ENCODE measurements at regions not wholly inside any gene's neighbourhood (a gene's known extent, or its start where the extent isn't known, plus 50 kb on each side); places are given as distances from the start of the nearest gene placed in this dataset.

DNA sequence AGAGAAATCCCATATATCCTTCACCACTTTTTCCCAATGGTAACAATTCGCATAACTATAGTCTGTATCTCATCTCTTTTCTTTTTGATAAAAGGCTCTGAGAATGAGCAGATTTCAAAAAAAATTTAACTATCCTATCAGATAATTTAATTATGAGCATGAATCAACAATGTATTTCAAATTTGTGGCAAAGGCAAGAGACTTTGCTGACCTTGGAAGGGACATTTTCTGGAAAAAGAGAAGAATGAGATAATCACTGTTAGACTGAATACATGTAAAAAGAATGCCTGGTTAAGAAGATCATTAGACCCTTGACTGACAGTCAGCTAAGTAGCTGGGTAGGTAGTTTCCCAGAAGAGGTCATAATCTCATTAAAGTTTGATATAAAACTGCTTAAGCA is 428.4 kb upstream of the XYLT1 start:
- Histone ChIP-seq H3K36me3 (ENCODE audit: insufficient read depth, low read length) (no peaks in the 10 kb centered on the region), H3K9ac (ENCODE audit: low read length) (no peak overlapping the region)

GRCh38 chr16:17887963-17888362 is 417.2 kb upstream of the XYLT1 start:
- Histone ChIP-seq H3K27ac (ENCODE audit: low read depth, low read length) (no peak overlapping the region), H3K4me3 (ENCODE audit: low read depth in 1 of 2, low read length in 2 of 2) (no peak overlapping the region), H3K9me3 (ENCODE audit: low read length) (no peaks in the 10 kb centered on the region), H3K36me3 (ENCODE audit: insufficient read depth, low read length) (no peaks in the 10 kb centered on the region), H3K27me3 (ENCODE audit: control insufficient read depth in 1 of 2, insufficient read depth in 2 of 2, low read length in 2 of 2) (no peaks in the 10 kb centered on the region), H3K9ac (ENCODE audit: low read length) (no peak overlapping the region), H3K4me1 (ENCODE audit: insufficient read depth, low read length) (no peaks in the 10 kb centered on the region)

More for the DNA sequence above, 428.4 kb upstream of the XYLT1 start:
- Histone ChIP-seq H3K9me3 (ENCODE audit: low read length) (no peaks in the 10 kb centered on the region), H3K4me1 (ENCODE audit: insufficient read depth, low read length) (no peaks in the 10 kb centered on the region), H3K27me3 (ENCODE audit: control insufficient read depth in 1 of 2, insufficient read depth in 2 of 2, low read length in 2 of 2) (no peaks in the 10 kb centered on the region), H3K27ac (ENCODE audit: low read depth, low read length) (no peak overlapping the region), H3K4me3 (ENCODE audit: low read depth in 1 of 2, low read length in 2 of 2) (no peak overlapping the region)

- H3K9ac ChIP-seq (ENCODE audit: low read length), result no peak overlapping the region
These were observed 415.0 kb upstream of the XYLT1 start for GRCh38 chr16:17885659-17886207.

DNA sequence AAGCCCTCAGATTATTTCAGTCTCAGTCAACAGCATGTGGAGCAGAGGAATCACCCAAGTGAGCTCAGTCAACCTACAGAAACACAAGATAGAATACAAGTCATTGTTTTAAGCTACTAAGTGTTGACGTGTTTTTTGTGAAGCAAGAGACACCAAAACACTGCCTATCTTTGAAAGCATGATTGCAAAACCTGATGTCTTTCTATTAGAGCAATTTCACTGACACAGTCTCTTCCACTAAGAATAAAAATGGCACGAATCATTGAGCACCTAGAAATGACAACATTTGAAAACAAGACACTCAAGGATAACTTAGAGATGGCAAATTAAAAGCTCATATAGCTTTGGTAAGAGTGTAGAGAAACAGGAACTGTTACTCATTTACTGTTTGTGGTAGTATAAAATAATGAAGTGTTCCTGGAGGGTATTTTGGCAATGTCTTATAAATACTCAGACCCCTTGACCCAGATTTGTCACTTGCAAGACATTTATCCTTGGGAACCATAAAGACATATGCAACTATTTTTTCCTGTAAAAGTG is 407.1 kb upstream of the XYLT1 start:
- no peak overlapping the region for H3K27ac ChIP-seq (ENCODE audit: low read depth, low read length)
- no peak overlapping the region for H3K4me3 ChIP-seq (ENCODE audit: low read depth in 1 of 2, low read length in 2 of 2)
- no peaks in the 10 kb centered on the region for H3K27me3 ChIP-seq (ENCODE audit: control insufficient read depth in 1 of 2, insufficient read depth in 2 of 2, low read length in 2 of 2)
- no peak overlapping the region for H3K9ac ChIP-seq (ENCODE audit: low read length)
- no peaks in the 10 kb centered on the region for H3K9me3 ChIP-seq (ENCODE audit: low read length)
- H3K4me1 ChIP-seq (ENCODE audit: insufficient read depth, low read length), result no peaks in the 10 kb centered on the region
- H3K36me3 ChIP-seq (ENCODE audit: insufficient read depth, low read length), result no peaks in the 10 kb centered on the region

More at GRCh38 chr16:17885659-17886207, 415.0 kb upstream of the XYLT1 start:
- H3K27me3 ChIP-seq (ENCODE audit: control insufficient read depth in 1 of 2, insufficient read depth in 2 of 2, low read length in 2 of 2), result no peaks in the 10 kb centered on the region
- H3K27ac ChIP-seq (ENCODE audit: low read depth, low read length), result no peak overlapping the region
- no peaks in the 10 kb centered on the region for H3K9me3 ChIP-seq (ENCODE audit: low read length)
- no peaks in the 10 kb centered on the region for H3K4me1 ChIP-seq (ENCODE audit: insufficient read depth, low read length)
- H3K4me3 ChIP-seq (ENCODE audit: low read depth in 1 of 2, low read length in 2 of 2), result no peak overlapping the region
- H3K36me3 ChIP-seq (ENCODE audit: insufficient read depth, low read length), result no peaks in the 10 kb centered on the region

DNA sequence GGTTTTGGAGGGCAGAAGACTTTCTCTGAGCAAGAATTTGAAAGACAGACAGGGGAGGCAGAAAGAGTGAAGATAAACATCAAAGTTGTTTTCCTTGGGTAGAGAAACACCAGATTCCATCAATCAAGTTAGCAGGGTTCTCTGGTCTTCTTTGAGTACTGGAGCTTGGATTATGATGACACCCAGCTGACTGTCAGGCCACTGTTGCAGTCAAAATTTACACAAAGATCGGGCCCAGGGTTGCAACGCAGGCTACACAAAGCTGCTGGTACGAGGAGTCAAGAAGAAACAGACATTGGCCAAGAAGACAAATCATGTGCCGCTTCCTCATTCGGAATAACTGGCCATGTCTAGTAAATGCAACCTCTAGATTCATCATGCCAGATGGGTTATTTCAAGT is 396.2 kb upstream of the XYLT1 start:
- Histone ChIP-seq H3K27me3 (ENCODE audit: control insufficient read depth in 1 of 2, insufficient read depth in 2 of 2, low read length in 2 of 2) (no peaks in the 10 kb centered on the region), H3K9me3 (ENCODE audit: low read length) (no peaks in the 10 kb centered on the region), H3K27ac (ENCODE audit: low read depth, low read length) (no peak overlapping the region), H3K36me3 (ENCODE audit: insufficient read depth, low read length) (no peaks in the 10 kb centered on the region), H3K9ac (ENCODE audit: low read length) (no peak overlapping the region), H3K4me3 (ENCODE audit: low read depth in 1 of 2, low read length in 2 of 2) (no peak overlapping the region), H3K4me1 (ENCODE audit: insufficient read depth, low read length) (no peaks in the 10 kb centered on the region)

GRCh38 chr16:17861981-17862479 is 391.3 kb upstream of the XYLT1 start:
- Histone ChIP-seq H3K27me3 (ENCODE audit: control insufficient read depth in 1 of 2, insufficient read depth in 2 of 2, low read length in 2 of 2) (no peaks in the 10 kb centered on the region), H3K27ac (ENCODE audit: low read depth, low read length) (no peak overlapping the region), H3K9ac (ENCODE audit: low read length) (no peak overlapping the region), H3K4me1 (ENCODE audit: insufficient read depth, low read length) (no peaks in the 10 kb centered on the region), H3K36me3 (ENCODE audit: insufficient read depth, low read length) (no peaks in the 10 kb centered on the region), H3K9me3 (ENCODE audit: low read length) (no peaks in the 10 kb centered on the region), H3K4me3 (ENCODE audit: low read depth in 1 of 2, low read length in 2 of 2) (no peak overlapping the region)

GRCh38 chr16:17858061-17858460 is 387.3 kb upstream of the XYLT1 start:
- Histone ChIP-seq H3K9ac (ENCODE audit: low read length) (no peak overlapping the region), H3K27me3 (ENCODE audit: control insufficient read depth in 1 of 2, insufficient read depth in 2 of 2, low read length in 2 of 2) (no peaks in the 10 kb centered on the region), H3K4me3 (ENCODE audit: low read depth in 1 of 2, low read length in 2 of 2) (no peak overlapping the region), H3K4me1 (ENCODE audit: insufficient read depth, low read length) (no peaks in the 10 kb centered on the region), H3K36me3 (ENCODE audit: insufficient read depth, low read length) (no peaks in the 10 kb centered on the region), H3K27ac (ENCODE audit: low read depth, low read length) (no peak overlapping the region), H3K9me3 (ENCODE audit: low read length) (no peaks in the 10 kb centered on the region)

GRCh38 chr16:17853958-17854357 is 383.2 kb upstream of the XYLT1 start:
- no peaks in the 10 kb centered on the region for H3K9me3 ChIP-seq (ENCODE audit: low read length)
- no peak overlapping the region for H3K9ac ChIP-seq (ENCODE audit: low read length)
- H3K4me1 ChIP-seq (ENCODE audit: insufficient read depth, low read length), result no peaks in the 10 kb centered on the region
- no peak overlapping the region for H3K4me3 ChIP-seq (ENCODE audit: low read depth in 1 of 2, low read length in 2 of 2)
- no peaks in the 10 kb centered on the region for H3K27me3 ChIP-seq (ENCODE audit: control insufficient read depth in 1 of 2, insufficient read depth in 2 of 2, low read length in 2 of 2)
- H3K36me3 ChIP-seq (ENCODE audit: insufficient read depth, low read length), result no peaks in the 10 kb centered on the region
- H3K27ac ChIP-seq (ENCODE audit: low read depth, low read length), result no peak overlapping the region

- H3K36me3 ChIP-seq (ENCODE audit: insufficient read depth, low read length), result no peaks in the 10 kb centered on the region
- no peak overlapping the region for H3K27ac ChIP-seq (ENCODE audit: low read depth, low read length)
These were observed 382.4 kb upstream of the XYLT1 start for GRCh38 chr16:17852977-17853702.

DNA sequence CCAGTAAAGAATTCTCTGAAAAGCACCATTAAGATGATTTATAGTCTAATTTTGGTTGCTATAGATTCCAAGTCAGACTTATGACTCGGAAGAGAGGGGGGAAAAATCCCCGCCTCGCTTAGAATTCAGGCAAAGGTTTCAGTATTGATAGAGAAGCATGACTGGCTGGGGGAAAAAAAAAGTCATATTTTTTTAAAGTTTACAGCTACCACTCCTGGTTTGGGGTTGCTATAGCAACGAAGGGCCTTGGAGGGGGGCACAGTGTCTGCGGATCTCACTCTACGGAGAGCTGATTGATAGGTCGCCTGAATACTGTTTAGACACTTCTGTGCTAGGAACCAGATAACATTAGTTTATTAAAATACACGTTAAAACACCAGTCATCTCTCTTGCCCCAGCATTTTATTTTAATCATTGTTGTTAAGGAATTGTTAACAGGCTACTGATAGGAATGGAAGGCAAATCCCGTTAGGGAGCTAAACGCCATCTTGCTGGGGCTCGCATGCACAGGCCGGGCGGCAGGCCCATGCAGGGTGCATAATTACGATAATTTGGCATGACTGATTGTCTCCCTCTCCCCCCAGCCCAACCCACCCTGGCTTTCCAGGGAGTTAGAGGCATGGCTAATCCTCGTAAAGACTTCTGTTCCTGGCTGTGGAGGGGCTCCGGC is 380.0 kb upstream of the XYLT1 start:
- H3K9ac ChIP-seq (ENCODE audit: low read length), result no peak overlapping the region
- no peak overlapping the region for H3K4me3 ChIP-seq (ENCODE audit: low read depth in 1 of 2, low read length in 2 of 2)
- no peaks in the 10 kb centered on the region for H3K27me3 ChIP-seq (ENCODE audit: control insufficient read depth in 1 of 2, insufficient read depth in 2 of 2, low read length in 2 of 2)
- no peaks in the 10 kb centered on the region for H3K36me3 ChIP-seq (ENCODE audit: insufficient read depth, low read length)
- no peak overlapping the region for H3K27ac ChIP-seq (ENCODE audit: low read depth, low read length)
- H3K4me1 ChIP-seq (ENCODE audit: insufficient read depth, low read length), result no peaks in the 10 kb centered on the region
- no peaks in the 10 kb centered on the region for H3K9me3 ChIP-seq (ENCODE audit: low read length)

More at GRCh38 chr16:17852977-17853702, 382.4 kb upstream of the XYLT1 start:
- Histone ChIP-seq H3K9ac (ENCODE audit: low read length) (no peak overlapping the region), H3K27me3 (ENCODE audit: control insufficient read depth in 1 of 2, insufficient read depth in 2 of 2, low read length in 2 of 2) (no peaks in the 10 kb centered on the region), H3K4me1 (ENCODE audit: insufficient read depth, low read length) (no peaks in the 10 kb centered on the region), H3K9me3 (ENCODE audit: low read length) (no peaks in the 10 kb centered on the region), H3K4me3 (ENCODE audit: low read depth in 1 of 2, low read length in 2 of 2) (no peak overlapping the region)

- Histone ChIP-seq H3K4me3 (ENCODE audit: low read depth in 1 of 2, low read length in 2 of 2) (no peak overlapping the region), H3K9ac (ENCODE audit: low read length) (no peak overlapping the region), H3K4me1 (ENCODE audit: insufficient read depth, low read length) (no peaks in the 10 kb centered on the region), H3K9me3 (ENCODE audit: low read length) (no peaks in the 10 kb centered on the region), H3K27me3 (ENCODE audit: control insufficient read depth in 1 of 2, insufficient read depth in 2 of 2, low read length in 2 of 2) (no peaks in the 10 kb centered on the region), H3K27ac (ENCODE audit: low read depth, low read length) (no peak overlapping the region), H3K36me3 (ENCODE audit: insufficient read depth, low read length) (no peaks in the 10 kb centered on the region)
These were observed 376.6 kb upstream of the XYLT1 start for GRCh38 chr16:17847234-17847795.

Data from muscle layer of colon (tissue), 2 donors.